ENCODE measurements at regions not wholly inside any gene's neighbourhood (a gene's known extent, or its start where the extent isn't known, plus 50 kb on each side); places are given as distances from the start of the nearest gene placed in this dataset.
"Not testable (repeated sequence)": the region's sequence is repeated elsewhere in the genome, so short reads cannot be mapped to it uniquely, and the experiment has no call there.

DNA sequence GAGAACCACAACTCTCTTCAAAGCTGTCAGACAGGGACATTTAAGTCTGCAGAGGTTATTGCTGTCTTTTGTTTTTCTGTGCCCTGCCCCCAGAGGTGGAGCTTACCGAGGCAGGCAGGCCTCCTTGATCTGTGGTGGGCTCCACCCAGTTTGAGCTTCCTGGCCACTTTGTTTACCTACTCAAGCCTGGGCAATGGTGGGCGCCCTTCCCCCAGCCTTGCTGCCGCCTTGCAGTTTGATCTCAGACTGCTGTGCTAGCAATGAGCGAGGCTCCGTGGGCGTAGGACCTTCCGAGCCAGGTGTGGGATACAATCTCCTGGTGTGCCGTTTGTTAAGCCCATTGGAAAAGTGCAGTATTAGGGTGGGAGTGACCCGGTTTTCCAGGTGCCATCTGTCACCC, 822.1 kb downstream of the KCNMA1 start:
- intact Hi-C loops (cut with DNase I); H3K27me3 ChIP-seq: not testable (repeated sequence)

DNA sequence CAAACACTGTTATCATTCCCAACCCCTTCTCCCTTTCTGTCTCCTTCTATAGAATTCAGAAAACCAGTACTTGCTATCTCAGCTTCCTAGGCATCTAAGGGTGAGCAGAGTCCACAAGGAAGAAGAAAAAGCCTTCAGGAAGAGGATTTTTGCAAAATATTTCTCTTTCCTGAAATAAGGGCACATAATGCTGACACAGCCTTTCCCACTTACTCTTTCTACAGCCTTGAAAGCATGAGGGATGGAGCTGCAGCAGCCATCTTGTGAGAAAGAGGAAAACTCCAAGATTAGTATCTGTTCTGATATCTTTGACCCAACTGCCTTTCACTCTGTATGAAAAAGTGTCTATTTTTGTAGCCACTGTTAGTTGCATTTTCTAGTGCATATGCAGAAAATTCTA, 826.2 kb downstream of the KCNMA1 start:
- H3K4me3 ChIP-seq = no peak overlapping the region
- TF ChIP-seq, protein P1, sequence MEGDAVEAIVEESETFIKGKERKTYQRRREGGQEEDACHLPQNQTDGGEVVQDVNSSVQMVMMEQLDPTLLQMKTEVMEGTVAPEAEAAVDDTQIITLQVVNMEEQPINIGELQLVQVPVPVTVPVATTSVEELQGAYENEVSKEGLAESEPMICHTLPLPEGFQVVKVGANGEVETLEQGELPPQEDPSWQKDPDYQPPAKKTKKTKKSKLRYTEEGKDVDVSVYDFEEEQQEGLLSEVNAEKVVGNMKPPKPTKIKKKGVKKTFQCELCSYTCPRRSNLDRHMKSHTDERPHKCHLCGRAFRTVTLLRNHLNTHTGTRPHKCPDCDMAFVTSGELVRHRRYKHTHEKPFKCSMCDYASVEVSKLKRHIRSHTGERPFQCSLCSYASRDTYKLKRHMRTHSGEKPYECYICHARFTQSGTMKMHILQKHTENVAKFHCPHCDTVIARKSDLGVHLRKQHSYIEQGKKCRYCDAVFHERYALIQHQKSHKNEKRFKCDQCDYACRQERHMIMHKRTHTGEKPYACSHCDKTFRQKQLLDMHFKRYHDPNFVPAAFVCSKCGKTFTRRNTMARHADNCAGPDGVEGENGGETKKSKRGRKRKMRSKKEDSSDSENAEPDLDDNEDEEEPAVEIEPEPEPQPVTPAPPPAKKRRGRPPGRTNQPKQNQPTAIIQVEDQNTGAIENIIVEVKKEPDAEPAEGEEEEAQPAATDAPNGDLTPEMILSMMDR (IDR thresholded peaks at IDR 0.05) = no peak
- intact Hi-C loops (cut with DNase I) = no loop called here
- H3K27ac ChIP-seq = no peak overlapping the region
- no peaks in the 10 kb centered on the region for H3K4me1 ChIP-seq
- H3K36me3 ChIP-seq = no peaks in the 10 kb centered on the region
- no peaks in the 10 kb centered on the region for H3K27me3 ChIP-seq
- no peaks in the 10 kb centered on the region for H3K9me3 ChIP-seq
- DNase-seq (ENCODE audit: low spot score in 2 of 2) = no peak

More for the DNA sequence above, 822.1 kb downstream of the KCNMA1 start:
- H3K4me1 ChIP-seq; DNase-seq (ENCODE audit: low spot score in 2 of 2); H3K27ac ChIP-seq; H3K36me3 ChIP-seq; H3K9me3 ChIP-seq; H3K4me3 ChIP-seq: not testable (repeated sequence)

- no peak overlapping the region for H3K4me3 ChIP-seq
- no peaks in the 10 kb centered on the region for H3K4me1 ChIP-seq
- intact Hi-C loops (cut with DNase I) = no loop called here
- H3K27ac ChIP-seq = no peak overlapping the region
- H3K9me3 ChIP-seq = no peaks in the 10 kb centered on the region
- no peak for DNase-seq (ENCODE audit: low spot score in 2 of 2)
- no peaks in the 10 kb centered on the region for H3K36me3 ChIP-seq
- no peaks in the 10 kb centered on the region for H3K27me3 ChIP-seq
- TF ChIP-seq, protein P1 (IDR thresholded peaks at IDR 0.05) = no peak
Measured at GRCh38 chr10:76788452-76788811, 849.2 kb downstream of the KCNMA1 start.

DNA sequence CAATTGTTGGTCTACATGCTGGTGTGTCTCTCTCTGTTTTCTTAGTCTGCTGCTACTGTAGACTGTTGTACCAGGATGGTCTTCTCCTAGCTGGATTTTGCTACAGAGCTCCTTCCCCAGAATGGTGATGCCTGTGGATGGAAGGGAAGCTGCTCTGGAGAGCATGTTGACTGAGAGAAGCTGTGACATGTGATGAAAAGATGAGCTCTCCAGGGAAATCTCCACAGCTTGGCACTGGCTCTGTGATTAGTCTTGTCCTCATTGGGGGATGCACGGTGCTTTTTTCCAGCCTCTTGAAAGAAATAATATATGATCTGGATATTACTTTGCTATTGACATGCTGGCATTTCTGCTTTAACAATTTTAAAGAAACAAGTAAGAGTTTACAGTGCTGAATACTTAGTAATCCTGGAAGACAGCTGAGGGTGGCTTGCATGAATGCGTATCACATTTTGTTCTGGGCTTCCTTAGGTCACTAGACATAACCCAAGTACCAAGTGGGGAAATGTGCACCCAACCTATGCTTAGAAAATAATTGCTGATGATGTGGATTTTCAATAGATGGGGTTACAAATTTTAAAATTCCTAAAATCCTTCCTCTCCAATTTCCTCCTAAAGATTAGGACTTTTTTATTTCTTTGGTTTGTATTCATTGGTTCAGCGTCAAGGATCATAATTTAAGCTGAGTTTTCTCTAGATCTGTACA, 849.7 kb downstream of the KCNMA1 start:
- intact Hi-C loops (cut with DNase I) = no loop called here
- Histone ChIP-seq H3K4me1 (no peaks in the 10 kb centered on the region), H3K9me3 (no peaks in the 10 kb centered on the region), H3K36me3 (no peaks in the 10 kb centered on the region), H3K27me3 (no peaks in the 10 kb centered on the region), H3K27ac (no peak overlapping the region), H3K4me3 (no peak overlapping the region)
- TF ChIP-seq, protein P1 (IDR thresholded peaks at IDR 0.05) = no peak
- DNase-seq (ENCODE audit: low spot score in 2 of 2) = no peak

DNA sequence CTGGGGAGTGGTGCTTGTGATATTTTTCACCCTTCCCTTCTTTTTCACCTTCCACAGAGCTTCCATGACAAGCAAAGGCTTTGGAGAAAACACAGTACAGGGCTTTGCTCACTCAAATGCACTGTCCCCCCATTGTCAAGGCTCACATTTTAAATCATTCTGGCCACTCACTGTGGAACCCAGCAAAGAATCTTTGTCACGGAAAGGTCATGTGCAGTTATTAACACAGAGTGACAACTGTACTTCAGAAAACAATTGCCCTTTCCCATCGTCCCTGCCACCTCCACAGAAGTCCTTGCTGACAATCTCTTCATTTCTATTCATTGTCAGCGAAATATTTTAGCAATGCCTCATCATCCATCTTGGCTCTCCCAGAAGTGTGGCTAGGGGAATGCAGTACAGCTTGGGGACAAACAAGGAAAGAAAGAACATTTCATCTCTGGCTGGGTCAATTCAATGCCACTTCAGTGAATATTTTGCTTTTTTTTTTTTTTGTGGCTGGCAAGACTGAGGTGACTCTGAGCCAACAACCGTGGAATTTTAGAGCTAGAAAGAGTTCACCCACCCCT, 851.0 kb downstream of the KCNMA1 start:
- H3K27me3 ChIP-seq = no peaks in the 10 kb centered on the region
- H3K4me1 ChIP-seq = no peaks in the 10 kb centered on the region
- intact Hi-C loops (cut with DNase I) = no loop called here
- H3K9me3 ChIP-seq = peaks cover 0 to 5% of the 10 kb centered on the region in 2 donors
- no peak overlapping the region for H3K4me3 ChIP-seq
- no peaks in the 10 kb centered on the region for H3K36me3 ChIP-seq
- H3K27ac ChIP-seq = no peak overlapping the region
- TF ChIP-seq, protein P1 (IDR thresholded peaks at IDR 0.05) = no peak
- DNase-seq (ENCODE audit: low spot score in 2 of 2) = no peak

GRCh38 chr10:76784076-76784475, 853.5 kb downstream of the KCNMA1 start:
- H3K27me3 ChIP-seq = no peaks in the 10 kb centered on the region
- H3K36me3 ChIP-seq = no peaks in the 10 kb centered on the region
- no peak for DNase-seq (ENCODE audit: low spot score in 2 of 2)
- H3K4me3 ChIP-seq = no peak overlapping the region
- TF ChIP-seq, protein P1 (IDR thresholded peaks at IDR 0.05) = no peak
- intact Hi-C loops (cut with DNase I) = no loop called here
- peaks cover 0 to 3% of the 10 kb centered on the region in 2 donors for H3K4me1 ChIP-seq
- no peak overlapping the region for H3K27ac ChIP-seq
- peaks cover 0 to 5% of the 10 kb centered on the region in 2 donors for H3K9me3 ChIP-seq
